ENCODE measurements at regions not wholly inside any gene's neighbourhood (a gene's known extent, or its start where the extent isn't known, plus 50 kb on each side); places are given as distances from the start of the nearest gene placed in this dataset.

GRCh38 chr7:135847242-135847641, 98.6 kb upstream of the FAM180A start:
- H3K27ac ChIP-seq (ENCODE audit: low read length): no peak overlapping the region
- no TSS peak for BruUV-seq (replicated peaks)
- H3K27me3 ChIP-seq (ENCODE audit: control insufficient read depth, insufficient read depth, low read length): no peaks in the 10 kb centered on the region
- ATAC-seq (no peak), DNase-seq (ENCODE audit: low read depth, low spot score) (no peak)
- no peaks in the 10 kb centered on the region for H3K4me1 ChIP-seq (ENCODE audit: control insufficient read depth, insufficient read depth, low read length)
- H3K9me3 ChIP-seq (ENCODE audit: control insufficient read depth, insufficient read depth, low read depth, low read length): no peaks in the 10 kb centered on the region
- no peak overlapping the region for H3K4me3 ChIP-seq (ENCODE audit: low read depth in 2 of 2, low read length in 2 of 2)
- ChIA-PET POLR2A (no interaction called here), CTCF (no interaction called here)
- intact Hi-C loops (cut with micrococcal nuclease; ENCODE audit: unreplicated experiment): no loop called here
- TF ChIP-seq REST (IDR thresholded peaks at IDR 0.05; ENCODE audit: insufficient read depth in 1 of 2, low read depth in 2 of 2, low read length in 1 of 2) (no peak), POLR2AphosphoS5 (IDR thresholded peaks at IDR 0.05; ENCODE audit: low read depth, low read length) (no peak), TCF7L2 (IDR thresholded peaks at IDR 0.05; ENCODE audit: low read depth, low read length) (no peak), CTCF (IDR thresholded peaks at IDR 0.05) (no peak), SIN3A (IDR thresholded peaks at IDR 0.05; ENCODE audit: borderline replicate concordance, insufficient read depth, low read depth, low read length) (no peak)
- in situ Hi-C loops (cut with HindIII; ENCODE audit: low pct_unique_long_range_greater_than_20kb, low sequenced_read_pairs): no loop called here
- H3K36me3 ChIP-seq (ENCODE audit: control insufficient read depth, insufficient read depth, low read length): no peaks in the 10 kb centered on the region

- ChIA-PET CTCF (no interaction called here), POLR2A (no interaction called here)
- intact Hi-C loops (cut with micrococcal nuclease; ENCODE audit: unreplicated experiment) (no loop called here), in situ Hi-C loops (cut with HindIII; ENCODE audit: low pct_unique_long_range_greater_than_20kb, low sequenced_read_pairs) (no loop called here)
- Histone ChIP-seq H3K4me1 (ENCODE audit: control insufficient read depth, insufficient read depth, low read length) (no peaks in the 10 kb centered on the region), H3K36me3 (ENCODE audit: control insufficient read depth, insufficient read depth, low read length) (no peaks in the 10 kb centered on the region), H3K9me3 (ENCODE audit: control insufficient read depth, insufficient read depth, low read depth, low read length) (no peaks in the 10 kb centered on the region), H3K27me3 (ENCODE audit: control insufficient read depth, insufficient read depth, low read length) (no peaks in the 10 kb centered on the region), H3K4me3 (ENCODE audit: low read depth in 2 of 2, low read length in 2 of 2) (no peak overlapping the region), H3K27ac (ENCODE audit: low read length) (no peak overlapping the region)
- DNase-seq (ENCODE audit: low read depth, low spot score) (no peak), ATAC-seq (no peak)
- no peak for TF ChIP-seq REST (IDR thresholded peaks at IDR 0.05; ENCODE audit: insufficient read depth in 1 of 2, low read depth in 2 of 2, low read length in 1 of 2)
- TF ChIP-seq TCF7L2 (IDR thresholded peaks at IDR 0.05; ENCODE audit: low read depth, low read length): no peak
- TF ChIP-seq CTCF (IDR thresholded peaks at IDR 0.05): no peak
- TF ChIP-seq POLR2AphosphoS5 (IDR thresholded peaks at IDR 0.05; ENCODE audit: low read depth, low read length): no peak
- no peak for TF ChIP-seq SIN3A (IDR thresholded peaks at IDR 0.05; ENCODE audit: borderline replicate concordance, insufficient read depth, low read depth, low read length)
- no TSS peak for BruUV-seq (replicated peaks)
Observed at GRCh38 chr7:135846339-135846738, 97.7 kb upstream of the FAM180A start.

Data from Panc1 (cell line).